Small intestine (tissue), 7 donors: ENCODE measurements at regions not wholly inside any gene's neighbourhood (a gene's known extent, or its start where the extent isn't known, plus 50 kb on each side); places are given as distances from the start of the nearest gene placed in this dataset.
"Not testable (repeated sequence)": the region's sequence is repeated elsewhere in the genome, so short reads cannot be mapped to it uniquely, and the experiment has no call there.

Source experiments
- DNase-seq, 2 donors: peaks; one replicate each; pipeline versions ENCODE4 v3.0.0 to v3.0.0-alpha.2; 2013
- FAIRE-seq: peaks from 2 replicates; lab custom pipeline; 2012; peaks lifted over from hg19 to GRCh38; lab: Jason Lieb, UNC
- H3K27ac ChIP-seq, 3 donors: one replicate each; pipeline ENCODE4 v1.5.1; 2013; ENCODE audit warnings: low read length in 2 of 3, mild to moderate bottlenecking in 2 of 3, control low read depth in 1 of 3, inconsistent platforms in 1 of 3, low read depth in 1 of 3, moderate library complexity in 1 of 3
- H3K27me3 ChIP-seq, 3 donors: one replicate each; pipeline ENCODE4 v1.6.1; 2013; ENCODE audit warnings: low read length in 3 of 3, inconsistent platforms in 1 of 3; ENCODE audit not compliant: control insufficient read depth in 3 of 3, insufficient read depth in 3 of 3
- H3K36me3 ChIP-seq, 3 donors: one replicate each; pipeline ENCODE4 v1.6.1; 2013; ENCODE audit warnings: low read length in 3 of 3, inconsistent platforms in 1 of 3, low read depth in 1 of 3, mild to moderate bottlenecking in 1 of 3, moderate library complexity in 1 of 3; ENCODE audit not compliant: control insufficient read depth in 3 of 3, insufficient read depth in 2 of 3
- H3K4me1 ChIP-seq, 3 donors: one replicate each; pipeline ENCODE4 v1.6.1; 2013; ENCODE audit warnings: low read length in 2 of 3, inconsistent platforms in 1 of 3, low read depth in 1 of 3, mild to moderate bottlenecking in 1 of 3, moderate library complexity in 1 of 3; ENCODE audit not compliant: control insufficient read depth in 3 of 3, insufficient read depth in 2 of 3
- H3K4me3 ChIP-seq, 3 donors: one replicate each; pipeline ENCODE4 v1.5.1; 2013; ENCODE audit warnings: low read length in 3 of 3, control low read depth in 1 of 3, inconsistent platforms in 1 of 3, low read depth in 1 of 3, mild to moderate bottlenecking in 1 of 3, moderate library complexity in 1 of 3
- H3K9me3 ChIP-seq, 2 donors: one replicate each; pipeline ENCODE4 v1.6.1; 2013; ENCODE audit warnings: low read depth in 1 of 2, low read length in 1 of 2; ENCODE audit not compliant: control insufficient read depth in 2 of 2, insufficient read depth in 1 of 2
- WGBS, 3 donors: extraction: QIAGEN DNeasy Blood & Tissue Kit; methylation state at CpG; one replicate each; pipeline ENCODE4 v1.1.7; 2013; 5-methylcytosine and 5-hydroxymethylcytosine counted together
- donor health status: healthy with polysubstance abuse.
- donor health status: control.
- donor health status: control.
- donor health status: Bipolar disorder and iron deficiency.
- donor health status: healthy.

DNA sequence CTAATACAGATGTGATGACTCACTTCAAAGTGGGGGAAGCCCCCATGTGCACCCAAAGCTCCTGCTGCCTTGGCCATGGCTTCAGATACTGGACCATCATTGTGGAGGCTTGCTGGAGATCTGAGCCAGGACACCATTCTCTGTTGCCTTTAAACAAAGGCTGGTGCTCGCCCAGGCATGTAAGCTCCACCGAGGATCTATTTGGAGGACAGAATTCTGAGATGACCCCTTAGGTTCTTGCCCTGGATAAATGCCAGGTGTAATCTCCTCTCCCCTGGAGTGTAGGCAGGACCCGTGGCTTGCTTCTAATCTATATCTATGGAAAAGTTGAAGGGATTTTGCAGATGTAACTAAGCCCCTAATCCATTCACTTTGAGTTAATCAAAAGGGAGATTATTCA, 141.0 kb downstream of the UNC93B1 start:
- not testable (repeated sequence) for H3K4me3 ChIP-seq, H3K27ac ChIP-seq, DNase-seq, H3K9me3 ChIP-seq, FAIRE-seq, H3K36me3 ChIP-seq, H3K4me1 ChIP-seq, H3K27me3 ChIP-seq
- 50 to 60% (median 54%) methylated on average over 3 of the region's 3 CpGs for WGBS, 3 donors

DNA sequence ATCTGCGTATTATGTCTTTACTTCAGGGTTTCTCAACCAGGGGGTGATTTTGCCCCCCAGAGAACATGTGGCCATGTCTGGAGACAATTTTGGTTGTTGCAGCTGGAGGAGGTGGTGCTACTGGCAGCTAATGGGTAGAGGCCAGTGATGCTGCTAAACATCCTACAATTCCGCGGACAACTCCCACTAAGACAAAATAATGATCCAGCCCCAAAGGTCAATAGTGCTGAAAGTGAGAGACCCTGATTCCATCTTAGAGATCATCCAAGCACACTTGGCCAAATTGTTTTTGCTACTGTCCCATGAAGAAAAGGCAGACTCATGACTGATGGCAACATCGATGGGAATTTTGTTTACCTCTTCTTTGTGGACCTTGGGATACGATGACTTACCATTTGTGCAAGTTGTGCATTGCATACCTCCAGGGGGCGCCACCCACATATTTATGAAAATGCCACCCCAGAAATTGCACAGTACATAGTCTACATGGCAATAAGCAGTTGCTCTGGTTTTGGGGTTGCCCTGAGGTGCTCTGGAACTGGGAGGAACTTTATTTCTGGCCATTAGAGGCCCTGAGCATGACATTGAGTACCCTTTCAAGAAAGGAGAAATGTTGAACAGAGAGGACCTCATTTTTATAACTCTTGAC, 144.3 kb downstream of the UNC93B1 start:
- H3K9me3 ChIP-seq, H3K36me3 ChIP-seq, H3K4me1 ChIP-seq, H3K27ac ChIP-seq, H3K4me3 ChIP-seq, FAIRE-seq, H3K27me3 ChIP-seq: not testable (repeated sequence)
- WGBS, 3 donors = 57 to 73% (median 73%) methylated on average over 4 to 5 of the region's 6 CpGs
- DNase-seq = peak; percentile 25 to 38

DNA sequence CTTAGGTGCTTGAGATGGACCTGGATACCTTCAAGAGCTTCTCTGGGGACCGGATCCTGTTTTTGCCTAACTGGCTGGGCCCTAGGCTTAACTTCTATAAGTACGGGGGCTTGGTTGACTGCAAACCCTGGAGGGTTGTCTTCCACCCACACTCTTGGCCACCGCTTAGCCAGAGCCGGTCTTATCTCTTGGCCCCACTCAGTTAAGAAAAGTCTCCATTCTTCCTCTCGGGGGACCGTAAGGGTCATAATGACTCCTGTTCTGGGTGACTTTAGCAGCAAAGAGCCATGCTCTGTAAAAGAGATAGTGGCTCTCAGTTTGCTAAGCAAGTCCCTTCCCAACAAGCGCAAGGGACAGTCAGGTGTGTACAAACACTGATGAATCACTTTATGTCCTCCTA, 153.2 kb downstream of the UNC93B1 start:
- not testable (repeated sequence) for H3K4me1 ChIP-seq, H3K27me3 ChIP-seq, H3K4me3 ChIP-seq, H3K36me3 ChIP-seq, H3K9me3 ChIP-seq, FAIRE-seq, H3K27ac ChIP-seq, DNase-seq
- WGBS, 3 donors = 82 to 85% (median 84%) methylated on average over 7 of the region's 7 CpGs

DNA sequence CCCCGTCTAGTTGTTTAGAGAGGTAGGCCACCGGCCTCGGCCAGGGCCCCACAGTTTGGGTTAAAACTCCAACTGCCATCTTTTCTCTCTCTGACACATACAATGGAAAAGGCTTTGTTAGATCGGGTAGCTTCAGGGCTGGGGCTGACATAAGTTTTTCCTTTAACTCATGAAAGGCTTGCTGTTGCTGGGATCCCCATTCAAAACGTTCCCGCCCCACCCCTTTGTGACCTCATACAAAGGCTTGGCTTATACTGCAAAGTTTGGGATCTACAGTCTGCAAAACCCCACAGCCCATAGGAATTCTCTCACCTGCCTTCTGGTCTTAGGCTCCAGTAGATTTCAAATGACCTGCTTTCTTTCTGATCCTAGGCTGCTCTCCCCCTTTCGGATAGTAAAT, 154.1 kb downstream of the UNC93B1 start:
- DNase-seq, FAIRE-seq, H3K27ac ChIP-seq, H3K4me1 ChIP-seq, H3K4me3 ChIP-seq, H3K36me3 ChIP-seq, H3K27me3 ChIP-seq, H3K9me3 ChIP-seq: not testable (repeated sequence)
- WGBS, 3 donors = 60 to 72% (median 70%) methylated on average over 4 to 7 of the region's 7 CpGs

DNA sequence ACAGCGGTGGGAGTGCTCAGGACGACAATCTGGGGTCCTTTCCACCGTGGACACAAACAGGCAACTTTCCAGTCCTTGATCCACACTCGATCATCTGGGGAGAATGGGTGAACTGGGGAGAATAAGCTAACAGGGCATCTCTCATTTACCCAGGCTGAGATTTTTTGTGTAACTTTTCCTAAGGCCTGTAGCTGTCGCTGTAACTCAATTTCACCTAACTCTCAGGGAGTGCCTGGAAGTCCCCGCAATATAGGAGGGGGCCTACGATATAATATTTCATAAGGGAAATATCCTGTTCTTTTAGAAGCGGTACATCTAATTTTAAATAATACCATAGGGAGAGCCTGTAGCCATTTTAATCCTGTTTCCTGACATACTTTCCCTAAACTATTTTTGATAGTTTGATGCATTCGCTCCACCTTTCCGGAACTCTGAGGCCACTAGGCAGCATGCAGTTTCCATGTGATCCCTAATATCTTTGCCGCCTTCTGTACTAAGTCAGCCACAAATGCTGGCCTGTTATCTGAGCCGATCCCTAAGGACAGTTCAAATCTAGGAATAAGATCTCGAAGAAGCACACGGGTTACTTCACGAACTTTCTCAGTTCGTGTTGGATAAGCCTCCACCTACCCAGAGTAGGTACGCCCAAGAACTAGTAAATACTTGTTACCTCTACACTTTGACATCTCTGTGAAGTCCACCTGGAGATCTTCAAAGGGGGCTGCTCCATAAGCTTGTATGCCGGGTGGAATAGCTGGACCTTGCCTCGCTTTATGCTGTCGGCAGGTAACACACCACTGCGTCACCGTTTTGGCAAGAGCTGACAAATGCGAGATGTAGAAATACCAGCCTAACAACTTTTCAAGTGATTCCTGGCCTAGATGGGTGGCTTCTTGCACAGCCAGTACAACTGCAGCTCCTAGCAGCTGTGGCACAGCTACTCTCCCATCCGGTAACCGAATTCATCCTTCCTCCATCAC, 155.7 kb downstream of the UNC93B1 start:
- peak in 1 of 2 donors; percentile 40 for DNase-seq
- WGBS, 3 donors = 10 to 55% (median 31%) methylated on average over 25 of the region's 25 CpGs

DNA sequence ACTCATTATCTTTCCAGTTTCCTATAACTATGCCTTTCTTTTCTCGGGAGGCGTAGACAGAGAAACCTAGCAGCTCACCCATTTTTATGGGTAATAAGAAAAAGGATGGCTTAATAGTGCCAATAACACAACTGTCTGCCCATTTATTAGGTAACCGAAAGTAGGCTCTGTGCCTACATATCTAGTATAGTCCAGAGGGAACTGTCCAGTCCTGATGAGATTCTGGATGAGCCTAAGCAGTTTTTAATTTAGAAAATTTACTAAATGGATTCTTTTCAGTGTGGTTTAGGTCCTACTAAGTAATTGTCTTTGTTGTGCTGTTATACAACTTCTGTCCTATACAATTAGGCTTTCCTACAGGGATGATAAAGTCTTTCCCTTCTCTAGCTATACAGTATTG, 157.6 kb downstream of the UNC93B1 start:
- H3K27ac ChIP-seq, H3K4me1 ChIP-seq, DNase-seq, H3K9me3 ChIP-seq, H3K4me3 ChIP-seq, H3K27me3 ChIP-seq, H3K36me3 ChIP-seq, FAIRE-seq: not testable (repeated sequence)
- 93 to 97% (median 94%) methylated on average over 3 of the region's 3 CpGs for WGBS, 3 donors

More for the DNA sequence above, 155.7 kb downstream of the UNC93B1 start:
- not testable (repeated sequence) for H3K27ac ChIP-seq, H3K9me3 ChIP-seq, FAIRE-seq, H3K4me1 ChIP-seq, H3K27me3 ChIP-seq, H3K4me3 ChIP-seq, H3K36me3 ChIP-seq

DNA sequence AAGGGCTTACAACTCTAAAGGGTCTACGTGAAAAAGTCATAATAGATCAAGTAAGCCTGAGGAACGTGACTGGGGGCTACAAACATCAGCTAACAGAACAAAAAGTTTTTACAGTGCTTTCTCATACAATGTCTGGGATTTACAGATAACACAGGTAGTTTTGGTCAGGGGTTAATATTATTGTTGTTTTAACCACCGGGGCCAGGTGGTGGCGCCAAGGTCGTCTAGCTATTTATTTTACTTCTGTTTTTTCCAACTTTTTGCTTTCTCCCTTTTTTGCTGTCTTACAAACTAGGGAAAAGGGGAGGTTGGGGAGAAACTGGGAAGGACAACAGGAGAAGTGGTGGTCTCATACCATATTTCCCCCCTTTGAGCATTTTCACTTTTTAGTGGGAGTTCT, 158.6 kb downstream of the UNC93B1 start:
- not testable (repeated sequence) for H3K4me1 ChIP-seq, DNase-seq, H3K27ac ChIP-seq, H3K9me3 ChIP-seq, H3K36me3 ChIP-seq, FAIRE-seq, H3K27me3 ChIP-seq, H3K4me3 ChIP-seq
- WGBS, 3 donors = 6 to 64% (median 13%) methylated on average over 2 to 5 of the region's 5 CpGs

DNA sequence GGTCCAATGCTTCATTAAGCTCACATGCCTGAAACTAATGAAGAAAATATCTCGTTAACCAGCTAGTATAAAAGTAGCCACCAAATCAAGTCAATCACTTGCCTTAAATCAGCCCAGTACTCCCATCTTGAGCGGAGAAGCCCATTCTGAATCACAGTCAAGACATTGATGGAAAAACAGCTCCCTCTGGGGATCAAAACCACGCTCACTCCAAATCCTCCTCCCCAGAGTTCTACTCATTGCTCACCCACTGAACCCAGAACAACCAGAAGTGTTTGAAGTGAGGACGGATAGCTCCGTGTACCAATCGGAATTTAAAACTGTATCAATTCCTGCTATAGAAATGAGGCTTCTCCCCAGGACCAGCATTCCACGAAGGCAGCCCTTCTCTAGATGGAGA, 163.3 kb downstream of the UNC93B1 start:
- DNase-seq, H3K9me3 ChIP-seq, H3K27me3 ChIP-seq, H3K27ac ChIP-seq, H3K36me3 ChIP-seq, H3K4me3 ChIP-seq, FAIRE-seq, H3K4me1 ChIP-seq: not testable (repeated sequence)
- 56 to 66% (median 64%) methylated on average over 7 of the region's 7 CpGs for WGBS, 3 donors
